GM12891 (cell line): ENCODE measurements at regions not wholly inside any gene's neighbourhood (a gene's known extent, or its start where the extent isn't known, plus 50 kb on each side); places are given as distances from the start of the nearest gene placed in this dataset.

Experiments
- PAX5 ChIP-seq: IDR thresholded peaks from 2 replicates; pipeline ENCODE4 v1.6.1; 2011; ENCODE audit warnings: low read length, moderate library complexity, mild to moderate bottlenecking; ENCODE audit not compliant: insufficient read depth, severe bottlenecking
- POLR2A ChIP-seq: IDR thresholded peaks from 2 replicates; pipeline ENCODE4 v1.6.1; 2011; ENCODE audit warnings: low read depth, low read length, control low read depth
- POLR2AphosphoS5 ChIP-seq: IDR thresholded peaks from 2 replicates; pipeline ENCODE4 v1.6.1; 2011; ENCODE audit warnings: low read depth, low read length, control low read depth
- SPI1 ChIP-seq: IDR thresholded peaks from 2 replicates; pipeline ENCODE4 v1.6.1; 2011; ENCODE audit warnings: low read depth, low read length, control low read depth
- TAF1 ChIP-seq: IDR thresholded peaks from 2 replicates; pipeline ENCODE4 v1.6.1; 2011; ENCODE audit warnings: low read depth, low read length, control low read depth

DNA sequence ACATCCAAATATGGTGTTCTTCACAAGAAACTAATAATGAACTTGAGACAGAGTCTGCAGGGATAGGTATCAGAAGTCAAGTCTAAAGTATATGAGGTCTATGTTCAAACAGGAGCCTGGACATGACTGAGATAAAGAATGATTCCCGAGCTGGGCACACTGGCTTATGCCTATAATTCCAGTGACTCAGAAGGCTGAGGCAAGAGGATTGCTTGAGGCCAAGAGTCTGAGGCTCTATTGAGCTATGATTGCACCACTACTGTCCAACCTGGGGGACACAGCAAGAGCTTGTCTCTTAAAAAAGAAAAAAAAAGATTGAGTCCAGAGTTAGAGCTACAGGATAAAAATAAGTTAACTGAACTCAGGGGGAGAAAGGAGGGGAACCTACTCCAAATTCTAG, 246.5 kb downstream of the LRRN1 start:
- TF ChIP-seq POLR2AphosphoS5 = no peak
- TF ChIP-seq POLR2A = no peak
- TF ChIP-seq TAF1 = no peak
- TF ChIP-seq PAX5 = no peak
- no peak for TF ChIP-seq SPI1
